ENCODE measurements at regions not wholly inside any gene's neighbourhood (a gene's known extent, or its start where the extent isn't known, plus 50 kb on each side); places are given as distances from the start of the nearest gene placed in this dataset.
A peak's percentile ranks its signal among the peaks of the same experiment; 100 is the strongest.
"Not testable (repeated sequence)": the region's sequence is repeated elsewhere in the genome, so short reads cannot be mapped to it uniquely, and the experiment has no call there.

DNA sequence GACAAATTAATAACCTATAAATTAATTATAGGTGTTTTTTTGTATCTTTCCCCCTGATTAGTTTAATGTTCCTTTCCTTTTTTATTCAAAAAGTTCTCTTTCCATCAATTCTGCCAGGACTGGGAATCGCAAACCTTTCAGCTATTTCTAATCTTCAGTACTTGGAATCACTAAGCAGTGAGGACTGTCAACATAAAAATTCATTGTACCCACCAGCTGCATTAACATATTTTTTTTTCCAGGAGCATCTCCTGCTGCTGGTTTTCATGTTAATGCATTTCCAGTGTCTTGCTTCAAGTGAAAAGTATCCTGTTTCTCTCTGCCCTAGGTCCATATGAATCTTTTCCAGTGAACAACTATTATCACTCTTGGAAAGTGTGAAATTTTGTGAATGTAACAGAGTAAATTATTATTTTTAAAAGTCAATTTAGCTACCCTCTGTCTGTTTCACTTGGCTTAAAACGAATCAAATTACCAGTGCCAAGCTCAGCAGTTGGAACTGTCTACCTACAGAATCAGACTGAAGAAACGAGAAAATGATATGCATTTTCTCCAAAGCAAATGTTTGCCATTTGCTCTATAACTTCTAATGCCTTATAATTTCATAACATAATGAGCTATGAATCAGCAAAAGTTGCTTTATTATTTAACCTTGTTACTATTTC, 804.4 kb downstream of the EPHA4 start:
- DNase-seq (ENCODE audit: low read depth in 2 of 2): no peak

DNA sequence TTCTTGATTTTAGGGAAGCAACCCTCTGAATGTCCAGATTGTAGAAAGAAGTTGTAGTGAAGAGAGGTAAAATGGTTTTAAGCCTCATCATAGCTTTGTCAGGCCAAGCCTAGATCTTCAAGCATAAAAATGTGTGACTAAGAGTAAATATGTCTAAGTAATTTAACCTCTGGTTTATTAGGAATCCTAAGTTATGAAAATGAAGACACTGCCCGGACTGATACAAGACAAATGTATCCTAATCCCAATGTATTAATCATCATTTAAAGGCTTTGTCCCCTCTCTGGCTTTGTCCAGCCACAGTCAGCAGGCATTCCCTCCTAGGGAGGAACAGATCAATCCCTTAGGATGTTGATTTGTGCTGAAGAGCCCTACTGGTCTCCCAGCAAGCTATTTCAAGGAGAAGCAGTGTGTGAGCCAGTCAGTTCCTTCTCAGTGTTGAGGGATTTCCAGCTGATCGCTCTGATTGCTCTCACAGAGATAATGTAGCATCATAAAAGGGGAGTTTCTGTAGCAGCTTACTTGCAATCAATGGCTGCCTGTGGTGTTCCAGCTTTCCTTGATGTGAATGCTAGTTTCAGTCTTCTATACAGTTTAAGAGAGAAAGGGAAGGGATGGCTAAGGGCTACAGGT, 796.1 kb downstream of the EPHA4 start:
- DNase-seq (ENCODE audit: low read depth in 2 of 2): no peak

- not testable (repeated sequence) for DNase-seq (ENCODE audit: low read depth in 2 of 2)
Observed at GRCh38 chr2:220779076-220779475, 793.0 kb downstream of the EPHA4 start.

DNA sequence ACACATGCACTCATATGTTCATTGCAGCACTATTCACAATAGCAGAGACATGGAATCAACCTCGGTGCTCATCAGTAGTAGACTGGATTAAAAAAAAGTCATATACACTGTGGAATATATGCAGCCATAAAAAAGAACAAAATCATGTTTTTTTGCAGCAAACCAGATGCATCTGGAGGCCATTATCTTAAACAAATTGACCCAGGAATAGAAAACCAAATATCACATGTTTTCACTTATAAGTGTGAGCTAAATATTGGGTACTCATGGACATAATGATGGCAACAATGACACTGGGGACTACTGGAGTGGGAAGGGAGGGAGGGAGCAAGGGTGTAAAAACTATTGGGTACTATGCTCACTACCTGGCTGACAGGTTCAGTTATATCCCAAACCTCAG, 792.6 kb downstream of the EPHA4 start:
- DNase-seq (ENCODE audit: low read depth in 2 of 2): no peak

DNA sequence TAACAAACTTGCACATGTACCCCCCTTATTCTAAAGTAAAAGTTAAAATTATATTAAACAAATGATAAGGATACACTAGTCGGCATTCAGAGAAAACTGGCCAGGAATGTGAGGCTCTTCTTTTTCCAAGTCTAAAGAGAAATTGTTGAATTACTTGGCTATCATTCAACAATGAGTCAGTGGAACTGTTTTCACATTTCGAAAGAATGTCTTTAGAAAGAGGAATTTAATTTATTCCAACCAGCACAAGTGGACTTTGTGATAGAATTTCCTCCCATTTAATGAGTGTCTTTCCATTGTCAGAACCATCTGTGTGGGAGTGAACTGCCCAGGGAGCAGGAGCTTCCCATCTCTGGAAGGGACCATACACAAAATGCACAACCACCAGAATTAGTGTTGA, 792.2 kb downstream of the EPHA4 start:
- DNase-seq (ENCODE audit: low read depth in 2 of 2): peak; percentile 23 to 29

DNA sequence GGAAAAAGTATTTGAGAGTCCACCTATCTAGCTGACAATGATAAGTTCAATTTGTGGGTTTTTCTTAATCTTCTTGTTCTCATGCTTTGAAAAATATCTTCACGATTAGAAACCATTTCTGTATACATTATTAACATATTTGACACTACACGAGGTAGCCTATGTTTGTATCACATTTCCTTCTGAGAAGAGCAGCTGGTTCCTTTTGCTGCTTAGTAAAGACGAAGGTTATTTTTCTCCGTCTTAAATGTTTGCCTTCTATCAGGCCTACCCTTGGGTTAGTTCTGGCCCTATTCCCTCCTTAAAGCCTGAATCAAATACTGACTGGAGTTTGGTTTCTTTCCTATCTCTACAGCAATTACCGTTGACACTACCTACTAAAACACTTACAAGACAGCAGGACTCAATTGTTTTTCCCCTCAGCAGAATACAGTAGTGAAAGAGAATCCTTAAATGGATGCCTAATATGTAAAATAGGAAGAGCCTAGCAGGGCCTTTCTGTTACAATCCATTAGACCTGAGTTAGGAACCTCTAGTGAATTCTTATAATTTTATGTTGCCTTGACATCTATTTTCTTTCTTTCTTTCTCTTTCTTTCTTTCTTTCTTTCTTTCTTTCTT, 790.4 kb downstream of the EPHA4 start:
- DNase-seq (ENCODE audit: low read depth in 2 of 2): no peak

DNA sequence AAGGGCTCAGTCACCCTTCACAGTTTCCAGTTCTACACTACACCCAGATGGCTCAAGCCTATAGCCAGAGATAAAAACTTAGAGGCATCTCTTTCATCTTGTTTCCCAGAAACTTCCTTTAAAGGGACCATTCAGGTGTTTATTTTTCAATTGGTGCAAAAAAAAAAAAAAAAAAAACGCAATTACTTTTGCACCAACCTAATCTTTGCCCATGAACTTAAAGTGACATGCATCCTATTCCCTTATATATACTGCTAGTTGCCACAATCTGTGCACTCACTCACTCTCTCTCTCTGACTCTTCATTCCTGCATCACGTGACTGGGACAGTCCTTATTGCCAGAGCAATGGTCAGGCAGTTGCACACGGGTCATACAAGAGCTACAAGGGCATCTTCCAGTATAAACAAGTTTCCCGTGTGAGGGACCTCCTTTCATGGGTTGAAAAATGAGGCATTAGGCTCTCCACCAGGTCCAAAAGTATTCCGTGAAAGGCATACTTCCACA, 789.4 kb downstream of the EPHA4 start:
- DNase-seq (ENCODE audit: low read depth in 2 of 2): no peak

GRCh38 chr2:220783671-220784070, 788.4 kb downstream of the EPHA4 start:
- no peak for DNase-seq (ENCODE audit: low read depth in 2 of 2)

GRCh38 chr2:220785178-220785577, 786.9 kb downstream of the EPHA4 start:
- DNase-seq (ENCODE audit: low read depth in 2 of 2): no peak

DNA sequence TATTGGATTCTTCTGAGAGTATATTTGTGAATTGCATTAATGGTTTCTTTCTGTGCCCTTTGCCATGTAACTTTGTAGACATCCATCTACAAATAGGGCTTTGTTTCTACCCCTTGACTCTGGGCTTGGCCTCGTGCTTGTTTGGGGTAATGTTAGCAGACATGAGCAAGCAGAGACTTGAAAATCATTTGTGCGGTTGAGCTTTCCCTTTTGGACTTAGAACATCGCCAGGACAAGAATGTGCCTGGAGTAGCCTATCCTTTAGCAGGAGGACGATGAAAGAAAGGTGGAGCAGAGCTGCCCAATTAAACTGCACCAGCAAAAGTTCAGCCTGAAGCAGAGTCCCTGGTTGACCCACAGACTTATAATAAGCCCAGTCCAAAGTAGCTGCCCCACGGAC, 785.9 kb downstream of the EPHA4 start:
- no peak for DNase-seq (ENCODE audit: low read depth in 2 of 2)

DNA sequence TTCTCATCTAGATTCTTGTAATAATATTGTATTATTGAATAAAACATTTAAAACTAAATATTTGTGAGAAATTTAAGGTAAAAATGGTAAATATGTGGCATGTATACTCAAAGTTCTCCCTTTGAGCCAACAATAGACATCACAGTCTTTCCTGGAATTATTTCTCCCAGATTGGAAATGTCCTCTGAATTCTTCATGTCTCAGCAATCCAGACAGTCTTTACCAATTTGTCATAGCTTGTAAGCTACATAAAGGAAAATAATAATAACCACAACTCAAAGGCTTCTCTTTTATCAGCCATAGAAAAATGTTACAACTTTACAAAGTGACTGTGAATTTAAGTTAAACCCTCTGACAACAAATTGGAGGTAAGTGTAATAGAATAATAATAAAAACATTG, 784.9 kb downstream of the EPHA4 start:
- no peak for DNase-seq (ENCODE audit: low read depth in 2 of 2)

GRCh38 chr2:220789961-220790360, 782.1 kb downstream of the EPHA4 start:
- DNase-seq (ENCODE audit: low read depth in 2 of 2): no peak

DNA sequence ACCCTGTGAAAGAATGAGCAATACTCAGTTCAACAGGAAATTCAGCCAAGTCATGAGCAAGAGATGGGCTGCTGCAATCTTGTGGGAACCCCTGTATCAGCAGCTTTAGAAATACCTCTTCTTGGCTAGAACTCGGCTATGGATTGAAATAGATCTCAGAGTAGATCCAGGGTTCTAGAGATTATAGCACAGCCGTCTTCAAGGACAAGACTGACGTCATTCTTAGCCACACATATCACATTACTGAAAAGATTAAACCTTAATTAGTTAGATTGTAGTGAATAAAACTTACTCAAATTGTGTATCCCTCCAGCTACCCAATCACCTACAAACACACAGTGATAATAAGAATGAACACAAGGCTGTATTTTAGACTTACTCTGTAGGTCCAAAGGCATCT, 776.4 kb downstream of the EPHA4 start:
- DNase-seq (ENCODE audit: low read depth in 2 of 2): no peak

GRCh38 chr2:220811115-220811514, 761.0 kb downstream of the EPHA4 start:
- no peak for DNase-seq (ENCODE audit: low read depth in 2 of 2)

GRCh38 chr2:220811952-220812570, 760.0 kb downstream of the EPHA4 start:
- DNase-seq (ENCODE audit: low read depth in 2 of 2): peak; percentile 6 to 8

- no peak for DNase-seq (ENCODE audit: low read depth in 2 of 2)
Observed at GRCh38 chr2:220814441-220814840, 757.7 kb downstream of the EPHA4 start.

DNA sequence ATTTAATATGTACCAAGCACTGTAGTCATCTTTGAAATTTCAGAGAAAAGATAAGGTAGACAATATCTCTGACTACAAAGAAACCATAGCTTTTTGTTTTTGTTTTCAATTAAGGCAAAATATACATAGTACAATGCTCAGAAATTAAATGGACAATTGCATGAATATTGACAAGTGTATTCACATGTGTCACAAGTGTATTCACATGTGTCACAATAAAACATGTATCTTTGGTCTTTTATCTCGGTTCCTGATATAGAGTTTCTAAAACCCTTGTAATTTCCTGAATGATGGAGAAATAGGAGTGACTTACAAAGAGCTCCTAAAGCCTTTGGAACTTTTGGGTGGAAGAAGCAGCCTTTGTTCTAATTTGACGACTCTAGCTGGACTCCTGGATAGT, 756.4 kb downstream of the EPHA4 start:
- no peak for DNase-seq (ENCODE audit: low read depth in 2 of 2)

DNA sequence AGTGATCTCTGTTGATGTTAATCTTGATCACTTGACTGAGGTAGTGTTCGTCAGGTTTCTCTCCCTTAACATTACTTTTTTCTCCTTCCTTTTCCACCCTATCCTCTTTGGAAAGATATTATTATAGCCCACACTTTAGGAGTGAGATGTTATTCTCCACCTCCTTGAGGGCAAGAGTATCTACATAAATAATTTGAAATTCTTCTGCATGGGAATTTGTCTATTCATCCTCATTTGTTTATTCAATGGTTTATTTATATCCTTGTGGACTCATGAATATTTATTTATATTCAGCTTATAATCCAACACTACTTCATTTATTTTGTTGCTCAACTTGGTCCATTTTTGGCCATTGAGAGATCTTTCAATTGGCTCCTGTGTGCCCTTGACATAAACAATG, 750.4 kb downstream of the EPHA4 start:
- DNase-seq (ENCODE audit: low read depth in 2 of 2): no peak

- not testable (repeated sequence) for DNase-seq (ENCODE audit: low read depth in 2 of 2)
Observed at GRCh38 chr2:220823590-220823989, 748.5 kb downstream of the EPHA4 start.

DNA sequence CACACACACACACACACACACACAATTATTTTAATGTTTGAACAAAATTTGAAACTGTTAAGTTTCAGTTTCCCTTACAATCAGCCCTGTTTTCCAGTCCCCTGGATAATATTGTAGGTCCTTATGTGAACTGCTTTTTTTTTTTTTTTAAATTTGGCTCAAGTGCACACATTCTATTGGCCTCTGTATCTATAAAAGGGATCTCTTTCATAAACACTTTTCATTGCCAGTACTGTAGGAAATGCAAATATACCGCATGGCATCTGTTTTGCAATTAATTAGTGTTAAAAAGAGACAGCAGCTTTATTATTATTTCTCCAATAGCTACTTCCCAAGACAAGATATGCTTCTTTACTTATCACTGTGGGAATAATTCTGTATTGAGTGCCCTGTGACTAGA, 738.7 kb downstream of the EPHA4 start:
- DNase-seq (ENCODE audit: low read depth in 2 of 2): no peak

- DNase-seq (ENCODE audit: low read depth in 2 of 2): no peak
Observed at GRCh38 chr2:220835583-220835982, 736.5 kb downstream of the EPHA4 start.

- no peak for DNase-seq (ENCODE audit: low read depth in 2 of 2)
Observed at GRCh38 chr2:220837226-220837625, 734.9 kb downstream of the EPHA4 start.

Data from fibroblast of skin of left quadriceps (primary cell).